ENCODE measurements at regions not wholly inside any gene's neighbourhood (a gene's known extent, or its start where the extent isn't known, plus 50 kb on each side); places are given as distances from the start of the nearest gene placed in this dataset.
"Not testable (repeated sequence)": the region's sequence is repeated elsewhere in the genome, so short reads cannot be mapped to it uniquely, and the experiment has no call there.

GRCh38 chr5:176018598-176018997, 50.5 kb upstream of the THOC3 start:
- DNase-seq (ENCODE audit: low read depth in 2 of 2, low spot score in 1 of 2): not testable (repeated sequence)

DNA sequence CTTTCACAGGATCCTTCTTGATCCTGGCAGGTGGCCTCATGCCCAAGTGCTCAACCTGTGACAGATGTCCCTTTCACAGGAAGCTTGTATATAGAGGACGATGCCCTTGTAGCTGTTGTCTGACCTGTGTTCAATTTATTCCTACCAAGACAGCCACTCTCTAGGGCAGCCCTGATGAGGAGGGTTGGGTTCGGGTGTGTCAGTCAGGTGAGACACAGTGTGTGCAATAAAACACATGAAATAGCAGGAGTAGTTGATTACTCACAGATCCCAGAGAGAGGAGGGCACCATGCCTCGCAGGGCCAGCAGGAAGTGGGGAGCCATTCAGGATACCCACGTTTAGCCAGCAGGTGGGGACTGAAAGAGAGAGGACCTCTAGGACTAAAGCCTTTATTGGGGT, 52.7 kb upstream of the THOC3 start:
- not testable (repeated sequence) for DNase-seq (ENCODE audit: low read depth in 2 of 2, low spot score in 1 of 2)

- DNase-seq (ENCODE audit: low read depth in 2 of 2, low spot score in 1 of 2): not testable (repeated sequence)
Measured at GRCh38 chr5:176023535-176023934, 55.4 kb upstream of the THOC3 start.

DNA sequence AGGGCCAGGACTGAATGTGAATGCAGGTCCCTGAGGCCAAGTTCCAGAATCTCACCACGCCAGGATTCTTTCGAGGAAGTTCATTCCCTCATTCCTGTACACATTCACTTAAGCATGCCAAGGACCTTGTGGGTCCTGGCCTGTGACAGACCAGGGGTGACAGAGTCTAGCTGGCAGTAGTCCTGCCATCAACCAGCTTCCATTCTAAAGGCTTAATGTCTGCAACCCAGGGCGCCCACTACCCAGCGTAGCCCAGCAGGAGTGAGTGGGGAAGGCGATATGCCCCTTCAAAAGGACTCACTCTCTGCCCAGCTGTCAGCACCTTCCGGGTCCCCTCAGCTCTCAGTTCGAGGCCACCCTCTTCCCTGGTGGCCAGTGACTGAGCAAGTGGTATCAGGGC, 61.3 kb upstream of the THOC3 start:
- DNase-seq (ENCODE audit: low read depth in 2 of 2, low spot score in 1 of 2): not testable (repeated sequence)

GRCh38 chr5:176030361-176031117, 62.4 kb upstream of the THOC3 start:
- not testable (repeated sequence) for DNase-seq (ENCODE audit: low read depth in 2 of 2, low spot score in 1 of 2)

- not testable (repeated sequence) for DNase-seq (ENCODE audit: low read depth in 2 of 2, low spot score in 1 of 2)
Measured at GRCh38 chr5:176031118-176031510, 63.0 kb upstream of the THOC3 start.

- not testable (repeated sequence) for DNase-seq (ENCODE audit: low read depth in 2 of 2, low spot score in 1 of 2)
Measured at GRCh38 chr5:176033186-176033585, 65.1 kb upstream of the THOC3 start.

DNA sequence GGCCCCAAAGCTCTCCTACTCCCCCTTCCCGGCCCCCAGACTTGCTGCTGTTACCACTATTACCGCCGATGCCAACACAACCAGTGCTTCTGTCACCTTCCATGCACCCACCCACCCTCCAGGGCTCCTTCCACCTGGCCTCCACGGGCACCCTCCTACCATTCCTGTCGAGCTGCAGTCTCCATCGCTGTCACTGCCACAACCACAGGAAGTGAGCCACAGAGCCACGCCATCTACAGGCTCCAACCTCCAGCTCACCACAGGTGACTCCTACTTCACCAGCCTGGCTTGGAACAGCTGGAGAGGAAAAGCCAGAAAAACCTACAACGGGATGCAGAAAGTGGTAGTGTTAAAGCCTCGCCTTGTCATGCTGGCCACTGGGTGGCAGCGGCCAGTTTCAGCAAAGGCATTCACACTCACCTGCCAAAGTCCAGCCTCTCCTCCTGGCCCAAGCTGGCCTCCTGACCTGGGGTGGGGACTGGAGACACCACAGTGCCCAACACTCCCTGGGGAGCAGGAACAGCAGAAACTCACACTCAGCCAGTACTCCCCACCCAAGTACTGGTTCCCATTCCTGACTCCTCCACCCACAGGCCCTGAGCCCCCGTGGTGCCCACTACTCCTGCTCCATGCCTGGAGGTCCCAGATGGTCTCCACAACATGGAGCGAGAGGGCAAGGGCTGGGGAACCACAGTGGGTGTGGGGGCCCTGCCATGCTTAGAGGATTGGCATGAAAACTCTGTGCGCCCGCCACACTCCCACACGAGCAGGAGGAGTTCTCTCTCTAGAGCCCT, 66.5 kb upstream of the THOC3 start:
- DNase-seq (ENCODE audit: low read depth in 2 of 2, low spot score in 1 of 2): not testable (repeated sequence)

- DNase-seq (ENCODE audit: low read depth in 2 of 2, low spot score in 1 of 2): not testable (repeated sequence)
Measured at GRCh38 chr5:176035201-176035530, 67.1 kb upstream of the THOC3 start.

GRCh38 chr5:176035816-176036308, 67.7 kb upstream of the THOC3 start:
- not testable (repeated sequence) for DNase-seq (ENCODE audit: low read depth in 2 of 2, low spot score in 1 of 2)

- DNase-seq (ENCODE audit: low read depth in 2 of 2, low spot score in 1 of 2): not testable (repeated sequence)
Measured at GRCh38 chr5:176036391-176036790, 68.3 kb upstream of the THOC3 start.

GRCh38 chr5:176037190-176037589, 69.1 kb upstream of the THOC3 start:
- not testable (repeated sequence) for DNase-seq (ENCODE audit: low read depth in 2 of 2, low spot score in 1 of 2)

DNA sequence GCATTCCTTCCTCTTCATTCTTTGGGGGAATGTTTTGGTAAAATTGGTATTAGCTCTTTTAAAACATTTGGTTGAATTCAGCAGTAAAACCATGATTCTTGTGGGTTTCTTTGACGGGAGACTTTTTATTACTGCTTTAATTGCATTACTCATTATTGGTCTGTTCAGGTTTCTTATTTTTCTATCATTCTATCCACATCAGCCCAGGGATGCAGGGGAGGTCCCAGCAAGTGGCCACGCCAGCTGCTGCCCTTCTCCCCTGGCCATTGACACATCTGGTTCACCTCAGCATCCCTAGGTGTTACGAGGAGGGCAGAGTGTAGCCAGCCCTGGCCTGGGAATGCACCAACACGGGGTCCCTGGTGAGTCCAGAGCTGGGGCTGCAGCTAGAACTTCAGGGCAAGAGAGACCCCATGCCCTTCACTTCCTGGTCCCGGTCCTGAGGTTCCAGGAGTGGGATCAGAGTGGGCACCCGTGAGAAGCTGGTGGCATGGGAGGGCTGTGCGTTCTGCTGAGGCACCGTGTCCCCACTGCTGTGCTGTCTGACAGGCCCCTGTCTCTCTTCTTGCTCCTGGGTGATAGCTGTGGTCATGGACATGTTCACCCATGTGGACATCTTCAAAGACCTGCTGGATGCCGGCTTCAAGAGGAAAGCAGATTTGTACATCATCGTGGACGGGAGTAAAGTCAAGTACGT, 72.1 kb upstream of the THOC3 start:
- not testable (repeated sequence) for DNase-seq (ENCODE audit: low read depth in 2 of 2, low spot score in 1 of 2)

- not testable (repeated sequence) for DNase-seq (ENCODE audit: low read depth in 2 of 2, low spot score in 1 of 2)
Measured at GRCh38 chr5:176041248-176041994, 73.3 kb upstream of the THOC3 start.

GRCh38 chr5:176042020-176042658, 74.0 kb upstream of the THOC3 start:
- peak in 1 of 2 donors; percentile 30 for DNase-seq (ENCODE audit: low read depth in 2 of 2, low spot score in 1 of 2)

- not testable (repeated sequence) for DNase-seq (ENCODE audit: low read depth in 2 of 2, low spot score in 1 of 2)
Measured at GRCh38 chr5:176043252-176043829, 75.2 kb upstream of the THOC3 start.

DNA sequence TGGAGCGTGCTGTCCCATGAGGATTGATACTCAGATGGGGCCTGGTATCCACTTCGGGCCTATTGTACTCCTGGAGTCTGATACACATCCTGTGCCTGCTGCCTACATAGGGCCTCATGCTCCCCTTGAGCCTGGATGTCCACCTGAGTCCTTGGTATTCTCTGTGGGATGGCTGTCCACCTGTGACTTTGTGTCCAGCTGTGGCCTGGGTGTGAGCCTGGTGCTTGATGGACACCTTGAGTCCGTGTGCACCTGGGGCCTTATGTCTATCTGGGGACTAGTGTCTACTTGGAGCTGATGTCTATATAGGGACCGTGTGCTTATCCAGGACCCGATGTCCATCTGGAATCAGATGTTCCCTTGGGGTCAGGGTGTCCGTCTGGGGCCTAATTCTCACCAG, 75.9 kb upstream of the THOC3 start:
- DNase-seq (ENCODE audit: low read depth in 2 of 2, low spot score in 1 of 2): not testable (repeated sequence)

GRCh38 chr5:176044431-176044830, 76.3 kb upstream of the THOC3 start:
- not testable (repeated sequence) for DNase-seq (ENCODE audit: low read depth in 2 of 2, low spot score in 1 of 2)

DNA sequence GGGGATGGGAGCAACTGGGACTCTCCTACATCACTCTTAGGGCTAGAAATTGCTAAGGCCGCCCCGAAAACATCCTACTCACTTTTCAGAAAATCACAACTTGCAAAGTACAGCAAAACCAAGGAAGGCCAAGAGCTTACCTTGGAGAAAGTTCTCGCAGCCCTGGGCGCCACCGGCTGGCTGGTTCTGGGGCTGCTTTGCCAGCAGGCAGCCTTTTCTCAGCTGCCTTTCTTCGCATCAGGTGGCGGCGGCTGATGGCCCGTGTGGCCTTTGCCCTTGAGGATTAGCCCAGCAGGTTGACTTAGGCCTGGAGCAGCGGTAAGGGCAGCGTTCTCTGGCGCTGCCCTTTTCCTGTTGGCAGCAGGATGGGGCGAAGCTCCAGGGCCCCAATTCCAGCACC, 77.3 kb upstream of the THOC3 start:
- DNase-seq (ENCODE audit: low read depth in 2 of 2, low spot score in 1 of 2): not testable (repeated sequence)

DNA sequence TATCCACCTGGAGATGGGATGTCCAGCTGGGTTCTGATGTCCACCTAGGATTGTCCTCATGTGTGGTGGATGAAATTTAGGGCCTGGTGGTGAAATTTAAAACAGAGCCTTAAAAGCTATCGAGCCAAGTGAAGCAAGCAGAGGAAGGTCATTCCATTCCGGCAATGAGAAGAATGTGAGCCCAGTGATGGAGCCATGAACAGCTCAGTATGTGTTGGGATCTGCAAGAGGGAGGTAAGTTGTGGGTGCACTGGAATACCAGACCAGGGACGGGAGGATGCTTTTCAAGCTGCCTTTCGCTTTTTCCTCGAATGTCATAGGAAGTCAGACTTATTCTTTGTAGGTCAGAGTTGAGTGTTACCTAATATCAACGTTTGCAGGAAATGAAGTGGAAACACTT, 80.6 kb upstream of the THOC3 start:
- DNase-seq (ENCODE audit: low read depth in 2 of 2, low spot score in 1 of 2): not testable (repeated sequence)
